H7 (cell line): ENCODE measurements at regions not wholly inside any gene's neighbourhood (a gene's known extent, or its start where the extent isn't known, plus 50 kb on each side); places are given as distances from the start of the nearest gene placed in this dataset.

Experiments
- DNase-seq: peaks from one replicate; pipeline ENCODE4 v3.0.0; 2012
- H3K27me3 ChIP-seq: 2 replicates; pipeline ENCODE4 v1.6.0; 2011; ENCODE audit warnings: mild to moderate bottlenecking, low read length; ENCODE audit not compliant: control insufficient read depth, insufficient read depth
- H3K36me3 ChIP-seq: replicated peaks from 2 replicates; pipeline ENCODE4 v1.5.1; 2011; ENCODE audit warnings: low read length; ENCODE audit not compliant: control insufficient read depth, insufficient read depth
- H3K4me3 ChIP-seq: 2 replicates; pipeline ENCODE4 v1.5.1; 2011; ENCODE audit warnings: low read depth, mild to moderate bottlenecking, control low read depth, low read length, moderate library complexity; ENCODE audit not compliant: insufficient read depth

GRCh38 chr2:65880436-65880835 lies 448.0 kb upstream of the SPRED2 start:
- H3K27me3 ChIP-seq, result no peaks in the 10 kb centered on the region
- H3K36me3 ChIP-seq, result no peaks in the 10 kb centered on the region
- H3K4me3 ChIP-seq, result no peak overlapping the region
- no peak for DNase-seq

GRCh38 chr2:65878011-65878340 lies 445.6 kb upstream of the SPRED2 start:
- Histone ChIP-seq H3K4me3 (no peak overlapping the region), H3K27me3 (no peaks in the 10 kb centered on the region), H3K36me3 (no peaks in the 10 kb centered on the region)
- no peak for DNase-seq

GRCh38 chr2:65877331-65878010 lies 445.1 kb upstream of the SPRED2 start:
- DNase-seq, result no peak
- H3K4me3 ChIP-seq, result no peak overlapping the region
- no peaks in the 10 kb centered on the region for H3K36me3 ChIP-seq
- no peaks in the 10 kb centered on the region for H3K27me3 ChIP-seq

- H3K4me3 ChIP-seq, result no peak overlapping the region
- H3K27me3 ChIP-seq, result no peaks in the 10 kb centered on the region
- no peaks in the 10 kb centered on the region for H3K36me3 ChIP-seq
- no peak for DNase-seq
These were observed 443.7 kb upstream of the SPRED2 start for GRCh38 chr2:65876114-65876513.

- Histone ChIP-seq H3K36me3 (no peaks in the 10 kb centered on the region), H3K27me3 (no peaks in the 10 kb centered on the region), H3K4me3 (no peak overlapping the region)
- no peak for DNase-seq
These were observed 438.4 kb upstream of the SPRED2 start for GRCh38 chr2:65870826-65871225.

GRCh38 chr2:65869296-65869695 lies 436.9 kb upstream of the SPRED2 start:
- no peak for DNase-seq

GRCh38 chr2:65868177-65868576 lies 435.8 kb upstream of the SPRED2 start:
- Histone ChIP-seq H3K36me3 (no peaks in the 10 kb centered on the region), H3K4me3 (no peak overlapping the region), H3K27me3 (no peaks in the 10 kb centered on the region)
- DNase-seq, result no peak

More at GRCh38 chr2:65869296-65869695, 436.9 kb upstream of the SPRED2 start:
- Histone ChIP-seq H3K4me3 (no peak overlapping the region), H3K36me3 (no peaks in the 10 kb centered on the region), H3K27me3 (no peaks in the 10 kb centered on the region)

GRCh38 chr2:65867446-65867845 lies 435.0 kb upstream of the SPRED2 start:
- no peak for DNase-seq
- Histone ChIP-seq H3K27me3 (no peaks in the 10 kb centered on the region), H3K36me3 (no peaks in the 10 kb centered on the region), H3K4me3 (no peak overlapping the region)

- no peaks in the 10 kb centered on the region for H3K36me3 ChIP-seq
- H3K27me3 ChIP-seq, result no peaks in the 10 kb centered on the region
- H3K4me3 ChIP-seq, result no peak overlapping the region
- DNase-seq, result no peak
These were observed 433.7 kb upstream of the SPRED2 start for GRCh38 chr2:65866148-65866547.

- H3K36me3 ChIP-seq, result no peaks in the 10 kb centered on the region
- H3K27me3 ChIP-seq, result no peaks in the 10 kb centered on the region
- no peak overlapping the region for H3K4me3 ChIP-seq
- DNase-seq, result no peak
These were observed 432.2 kb upstream of the SPRED2 start for GRCh38 chr2:65864619-65865018.

- H3K36me3 ChIP-seq, result no peaks in the 10 kb centered on the region
- no peak for DNase-seq
- H3K4me3 ChIP-seq, result no peak overlapping the region
- no peaks in the 10 kb centered on the region for H3K27me3 ChIP-seq
These were observed 431.3 kb upstream of the SPRED2 start for GRCh38 chr2:65863713-65864112.

- H3K27me3 ChIP-seq, result no peaks in the 10 kb centered on the region
- no peaks in the 10 kb centered on the region for H3K36me3 ChIP-seq
- H3K4me3 ChIP-seq, result no peak overlapping the region
- DNase-seq, result no peak
These were observed 424.5 kb upstream of the SPRED2 start for GRCh38 chr2:65856928-65857327.

- no peak overlapping the region for H3K4me3 ChIP-seq
- no peaks in the 10 kb centered on the region for H3K36me3 ChIP-seq
- DNase-seq, result no peak
- H3K27me3 ChIP-seq, result no peaks in the 10 kb centered on the region
These were observed 424.0 kb upstream of the SPRED2 start for GRCh38 chr2:65856423-65856822.

- no peak overlapping the region for H3K4me3 ChIP-seq
- DNase-seq, result no peak
- H3K27me3 ChIP-seq, result no peaks in the 10 kb centered on the region
- no peaks in the 10 kb centered on the region for H3K36me3 ChIP-seq
These were observed 418.3 kb upstream of the SPRED2 start for GRCh38 chr2:65850695-65851094.

GRCh38 chr2:65846989-65847678 lies 414.7 kb upstream of the SPRED2 start:
- DNase-seq, result no peak
- Histone ChIP-seq H3K36me3 (no peaks in the 10 kb centered on the region), H3K4me3 (no peak overlapping the region), H3K27me3 (no peaks in the 10 kb centered on the region)
